ENCODE measurements at regions not wholly inside any gene's neighbourhood (a gene's known extent, or its start where the extent isn't known, plus 50 kb on each side); places are given as distances from the start of the nearest gene placed in this dataset.

GRCh38 chr5:97906135-97906534, 723.1 kb upstream of the RIOK2 start:
- Histone ChIP-seq H3K4me3 (replicated peaks; ENCODE audit: insufficient read depth, low read length) (no peak overlapping the region), H3K27me3 (ENCODE audit: insufficient read depth, poor library complexity, severe bottlenecking) (no peaks in the 10 kb centered on the region), H3K27ac (replicated peaks) (no peak overlapping the region)
- DNase-seq (ENCODE audit: low read depth in 1 of 2, low spot score in 1 of 2) = no peak
- TF ChIP-seq GABPA (IDR thresholded peaks at IDR 0.05; ENCODE audit: low read depth) (no peak), SPI1 (IDR thresholded peaks at IDR 0.05; ENCODE audit: borderline replicate concordance, low read depth) (no peak), POLR2AphosphoS5 (IDR thresholded peaks at IDR 0.05; ENCODE audit: low read depth) (no peak), CTCF (IDR thresholded peaks at IDR 0.05; ENCODE audit: insufficient read depth, low read length) (no peak)
- TF ChIP-seq, protein P1, sequence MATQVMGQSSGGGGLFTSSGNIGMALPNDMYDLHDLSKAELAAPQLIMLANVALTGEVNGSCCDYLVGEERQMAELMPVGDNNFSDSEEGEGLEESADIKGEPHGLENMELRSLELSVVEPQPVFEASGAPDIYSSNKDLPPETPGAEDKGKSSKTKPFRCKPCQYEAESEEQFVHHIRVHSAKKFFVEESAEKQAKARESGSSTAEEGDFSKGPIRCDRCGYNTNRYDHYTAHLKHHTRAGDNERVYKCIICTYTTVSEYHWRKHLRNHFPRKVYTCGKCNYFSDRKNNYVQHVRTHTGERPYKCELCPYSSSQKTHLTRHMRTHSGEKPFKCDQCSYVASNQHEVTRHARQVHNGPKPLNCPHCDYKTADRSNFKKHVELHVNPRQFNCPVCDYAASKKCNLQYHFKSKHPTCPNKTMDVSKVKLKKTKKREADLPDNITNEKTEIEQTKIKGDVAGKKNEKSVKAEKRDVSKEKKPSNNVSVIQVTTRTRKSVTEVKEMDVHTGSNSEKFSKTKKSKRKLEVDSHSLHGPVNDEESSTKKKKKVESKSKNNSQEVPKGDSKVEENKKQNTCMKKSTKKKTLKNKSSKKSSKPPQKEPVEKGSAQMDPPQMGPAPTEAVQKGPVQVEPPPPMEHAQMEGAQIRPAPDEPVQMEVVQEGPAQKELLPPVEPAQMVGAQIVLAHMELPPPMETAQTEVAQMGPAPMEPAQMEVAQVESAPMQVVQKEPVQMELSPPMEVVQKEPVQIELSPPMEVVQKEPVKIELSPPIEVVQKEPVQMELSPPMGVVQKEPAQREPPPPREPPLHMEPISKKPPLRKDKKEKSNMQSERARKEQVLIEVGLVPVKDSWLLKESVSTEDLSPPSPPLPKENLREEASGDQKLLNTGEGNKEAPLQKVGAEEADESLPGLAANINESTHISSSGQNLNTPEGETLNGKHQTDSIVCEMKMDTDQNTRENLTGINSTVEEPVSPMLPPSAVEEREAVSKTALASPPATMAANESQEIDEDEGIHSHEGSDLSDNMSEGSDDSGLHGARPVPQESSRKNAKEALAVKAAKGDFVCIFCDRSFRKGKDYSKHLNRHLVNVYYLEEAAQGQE (IDR thresholded peaks at IDR 0.05; ENCODE audit: insufficient replicate concordance, low read depth) = no peak

GRCh38 chr5:97907646-97908400, 724.8 kb upstream of the RIOK2 start:
- no peak for DNase-seq (ENCODE audit: low read depth in 1 of 2, low spot score in 1 of 2)
- TF ChIP-seq SPI1 (IDR thresholded peaks at IDR 0.05; ENCODE audit: borderline replicate concordance, low read depth) (no peak), CTCF (IDR thresholded peaks at IDR 0.05; ENCODE audit: insufficient read depth, low read length) (no peak), POLR2AphosphoS5 (IDR thresholded peaks at IDR 0.05; ENCODE audit: low read depth) (no peak), GABPA (IDR thresholded peaks at IDR 0.05; ENCODE audit: low read depth) (no peak)
- TF ChIP-seq, protein P1 (IDR thresholded peaks at IDR 0.05; ENCODE audit: insufficient replicate concordance, low read depth) = no peak

DNA sequence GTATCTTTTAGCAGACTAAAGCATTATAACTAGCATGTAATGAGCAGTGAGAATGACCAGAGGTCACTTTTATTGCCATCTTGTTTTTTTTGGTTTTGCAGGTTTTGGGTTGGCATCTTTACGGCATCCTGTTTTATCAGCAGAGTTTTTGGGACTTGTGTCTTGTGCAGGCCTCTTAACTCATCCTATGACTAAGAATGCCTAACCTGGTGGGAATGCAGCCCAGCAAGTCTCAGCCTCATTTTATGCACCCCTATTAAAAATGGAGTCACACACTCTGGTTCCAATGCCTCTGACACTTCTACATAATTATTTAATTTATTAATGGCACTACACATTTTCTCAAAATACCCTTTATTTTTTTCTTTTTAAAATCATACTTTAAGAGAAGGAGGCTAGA, 726.5 kb upstream of the RIOK2 start:
- Histone ChIP-seq H3K4me3 (replicated peaks; ENCODE audit: insufficient read depth, low read length) (no peak overlapping the region), H3K27me3 (ENCODE audit: insufficient read depth, poor library complexity, severe bottlenecking) (no peaks in the 10 kb centered on the region)
- TF ChIP-seq, protein P1 (IDR thresholded peaks at IDR 0.05; ENCODE audit: insufficient replicate concordance, low read depth) = no peak
- TF ChIP-seq CTCF (IDR thresholded peaks at IDR 0.05; ENCODE audit: insufficient read depth, low read length) (no peak), SPI1 (IDR thresholded peaks at IDR 0.05; ENCODE audit: borderline replicate concordance, low read depth) (no peak), POLR2AphosphoS5 (IDR thresholded peaks at IDR 0.05; ENCODE audit: low read depth) (no peak), GABPA (IDR thresholded peaks at IDR 0.05; ENCODE audit: low read depth) (no peak)

More at GRCh38 chr5:97907646-97908400, 724.8 kb upstream of the RIOK2 start:
- Histone ChIP-seq H3K27ac (replicated peaks) (no peak overlapping the region), H3K27me3 (ENCODE audit: insufficient read depth, poor library complexity, severe bottlenecking) (no peaks in the 10 kb centered on the region), H3K4me3 (replicated peaks; ENCODE audit: insufficient read depth, low read length) (no peak overlapping the region)

More for the DNA sequence above, 726.5 kb upstream of the RIOK2 start:
- DNase-seq (ENCODE audit: low read depth in 1 of 2, low spot score in 1 of 2) = no peak
- no peak overlapping the region for H3K27ac ChIP-seq (replicated peaks)
